MM.1S (cell line): ENCODE measurements at regions not wholly inside any gene's neighbourhood (a gene's known extent, or its start where the extent isn't known, plus 50 kb on each side); places are given as distances from the start of the nearest gene placed in this dataset.

Experiments
- DNase-seq: peaks from one replicate; pipeline ENCODE4 v3.0.0-alpha.2; 2015
- H2AFZ ChIP-seq: fragments of 300-600 bp; sonication (generic); 2 replicates; pipeline ENCODE4 v1.6.0; 2016; ENCODE audit warnings: antibody characterized with exemption, low read length
- H3F3A ChIP-seq: fragments of 300-600 bp; sonication (generic); 2 replicates; pipeline ENCODE4 v1.6.1; 2016; ENCODE audit warnings: mild to moderate bottlenecking, antibody characterized with exemption, low read length, moderate library complexity, mixed read lengths; ENCODE audit not compliant: insufficient read depth
- H3K27ac ChIP-seq: fragments of 300-600 bp; sonication (generic); 2 replicates; pipeline ENCODE4 v1.5.1; 2016; ENCODE audit warnings: mild to moderate bottlenecking, low read length
- H3K27me3 ChIP-seq: fragments of 300-600 bp; sonication (generic); replicated peaks from 2 replicates; pipeline ENCODE4 v1.6.0; 2016; ENCODE audit warnings: low read length; ENCODE audit not compliant: insufficient read depth
- H3K36me3 ChIP-seq: fragments of 300-600 bp; sonication (generic); replicated peaks from 2 replicates; pipeline ENCODE4 v1.6.1; 2016; ENCODE audit warnings: mild to moderate bottlenecking, low read length, mixed read lengths; ENCODE audit not compliant: insufficient read depth
- H3K4me1 ChIP-seq: fragments of 300-600 bp; sonication (generic); 2 replicates; pipeline ENCODE4 v1.6.1; 2016; ENCODE audit warnings: low read length, mixed read lengths
- H3K4me2 ChIP-seq: fragments of 300-600 bp; sonication (generic); 2 replicates; pipeline ENCODE4 v1.6.0; 2016; ENCODE audit warnings: low read depth, low read length
- H3K4me3 ChIP-seq: fragments of 300-600 bp; sonication (generic); 2 replicates; pipeline ENCODE4 v1.5.1; 2016; ENCODE audit warnings: low read length, mixed read lengths
- H3K79me2 ChIP-seq: fragments of 300-600 bp; sonication (generic); 2 replicates; pipeline ENCODE4 v1.6.1; 2016; ENCODE audit warnings: mixed run types, low read length, mixed read lengths
- H3K9ac ChIP-seq: fragments of 300-600 bp; sonication (generic); 2 replicates; pipeline ENCODE4 v1.6.1; 2016; ENCODE audit warnings: low read length, mixed read lengths
- H3K9me2 ChIP-seq: fragments of 300-600 bp; sonication (generic); replicated peaks from 2 replicates; pipeline ENCODE4 v1.6.1; 2016; ENCODE audit warnings: mild to moderate bottlenecking, low read length, mixed read lengths; ENCODE audit not compliant: insufficient read depth
- H3K9me3 ChIP-seq: fragments of 300-600 bp; sonication (generic); replicated peaks from 2 replicates; pipeline ENCODE4 v1.6.1; 2016; ENCODE audit warnings: mild to moderate bottlenecking, low read length, mixed read lengths; ENCODE audit not compliant: insufficient read depth
- H4K20me1 ChIP-seq: fragments of 300-600 bp; sonication (generic); 2 replicates; pipeline ENCODE4 v1.6.1; 2016; ENCODE audit warnings: mild to moderate bottlenecking, low read length, moderate library complexity, mixed read lengths; ENCODE audit not compliant: insufficient read depth
- EZH2 ChIP-seq: fragments of 300-600 bp; sonication (generic); optimal IDR thresholded peaks from 2 replicates; pipeline ENCODE3; 2017; ENCODE audit warnings: low read depth, mild to moderate bottlenecking, antibody characterized with exemption, low read length, mixed read lengths
- EZH2phosphoT487 ChIP-seq: fragments of 300-600 bp; sonication (generic); IDR thresholded peaks from 2 replicates; pipeline ENCODE4 v1.6.1; 2018; ENCODE audit warnings: antibody characterized with exemption, low read length
- TF ChIP-seq, protein P1 (sequence below): fragments of 300-600 bp; sonication (generic); IDR thresholded peaks from 2 replicates; pipeline ENCODE4 v1.5.1; 2016; ENCODE audit warnings: antibody characterized with exemption, low read length, mixed read lengths

DNA sequence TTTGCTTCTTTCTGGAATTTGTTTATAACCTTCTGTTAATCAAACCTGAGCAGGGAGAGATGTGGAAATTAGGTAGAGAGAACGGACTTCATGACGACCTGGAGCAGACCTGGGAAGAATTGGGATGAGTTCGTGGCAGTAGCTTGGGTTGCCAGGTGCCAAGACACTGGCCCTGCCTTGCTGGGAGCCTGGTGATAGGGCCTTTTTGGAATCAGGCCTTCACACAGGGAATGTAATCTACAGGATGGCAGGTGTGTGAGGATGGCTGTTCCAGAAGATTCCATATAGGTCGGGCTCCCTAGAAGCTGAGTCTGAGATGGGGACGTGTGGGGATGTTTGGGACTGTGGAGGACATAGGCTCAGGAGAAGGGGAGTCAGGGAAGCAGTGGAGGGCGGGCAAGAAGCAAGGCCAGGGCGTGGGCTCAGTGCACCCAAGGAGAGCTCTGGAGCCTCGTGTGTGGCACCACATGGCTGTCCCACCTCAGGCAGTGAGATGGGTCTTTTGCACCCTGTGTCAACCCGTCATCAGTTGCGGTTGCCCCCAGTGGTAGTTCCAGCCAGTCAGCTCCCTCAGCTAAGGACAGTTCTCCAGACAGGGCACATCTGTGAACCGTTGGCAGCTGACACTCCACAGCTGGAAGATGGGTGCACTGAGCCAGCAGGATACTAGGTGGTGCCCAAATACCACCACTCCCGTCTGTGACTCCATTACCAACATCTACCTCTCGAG is 395.9 kb downstream of the MATN1 start:
- Histone ChIP-seq H3K4me1 (no peaks in the 10 kb centered on the region), H4K20me1 (no peaks in the 10 kb centered on the region), H3K9me3 (no peaks in the 10 kb centered on the region), H3K36me3 (no peaks in the 10 kb centered on the region), H3K4me3 (no peak overlapping the region), H3K27ac (no peak overlapping the region), H3K9me2 (no peaks in the 10 kb centered on the region), H2AFZ (no peak overlapping the region), H3K9ac (no peak overlapping the region), H3K27me3 (peaks cover 96% of the 10 kb centered on the region), H3K79me2 (no peaks in the 10 kb centered on the region), H3K4me2 (no peak overlapping the region), H3F3A (no peaks in the 10 kb centered on the region)
- no peak for TF ChIP-seq EZH2phosphoT487
- TF ChIP-seq, protein P1, sequence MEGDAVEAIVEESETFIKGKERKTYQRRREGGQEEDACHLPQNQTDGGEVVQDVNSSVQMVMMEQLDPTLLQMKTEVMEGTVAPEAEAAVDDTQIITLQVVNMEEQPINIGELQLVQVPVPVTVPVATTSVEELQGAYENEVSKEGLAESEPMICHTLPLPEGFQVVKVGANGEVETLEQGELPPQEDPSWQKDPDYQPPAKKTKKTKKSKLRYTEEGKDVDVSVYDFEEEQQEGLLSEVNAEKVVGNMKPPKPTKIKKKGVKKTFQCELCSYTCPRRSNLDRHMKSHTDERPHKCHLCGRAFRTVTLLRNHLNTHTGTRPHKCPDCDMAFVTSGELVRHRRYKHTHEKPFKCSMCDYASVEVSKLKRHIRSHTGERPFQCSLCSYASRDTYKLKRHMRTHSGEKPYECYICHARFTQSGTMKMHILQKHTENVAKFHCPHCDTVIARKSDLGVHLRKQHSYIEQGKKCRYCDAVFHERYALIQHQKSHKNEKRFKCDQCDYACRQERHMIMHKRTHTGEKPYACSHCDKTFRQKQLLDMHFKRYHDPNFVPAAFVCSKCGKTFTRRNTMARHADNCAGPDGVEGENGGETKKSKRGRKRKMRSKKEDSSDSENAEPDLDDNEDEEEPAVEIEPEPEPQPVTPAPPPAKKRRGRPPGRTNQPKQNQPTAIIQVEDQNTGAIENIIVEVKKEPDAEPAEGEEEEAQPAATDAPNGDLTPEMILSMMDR: no peak
- no peak for DNase-seq

DNA sequence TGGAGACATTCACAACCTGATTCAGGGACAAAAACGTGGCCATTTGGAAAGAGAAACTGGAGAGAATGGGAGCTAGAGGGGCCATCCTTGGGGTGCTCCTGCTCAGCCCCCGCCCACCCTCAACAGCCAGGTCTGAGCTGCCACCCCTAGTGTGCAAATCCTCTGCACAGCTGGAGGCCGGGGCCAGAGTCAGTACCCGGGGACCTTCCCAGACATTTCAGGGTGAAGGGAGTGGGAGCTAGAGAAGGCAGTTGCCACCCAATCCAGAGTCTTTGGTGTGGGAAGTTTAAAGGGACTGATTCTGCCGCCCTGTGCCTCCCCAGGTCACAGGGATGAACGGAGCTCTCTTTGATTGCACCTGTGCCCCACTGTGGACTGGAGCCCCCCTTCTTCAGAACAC is 397.4 kb downstream of the MATN1 start:
- Histone ChIP-seq H3K9me3 (no peaks in the 10 kb centered on the region), H3K4me1 (no peaks in the 10 kb centered on the region)

DNA sequence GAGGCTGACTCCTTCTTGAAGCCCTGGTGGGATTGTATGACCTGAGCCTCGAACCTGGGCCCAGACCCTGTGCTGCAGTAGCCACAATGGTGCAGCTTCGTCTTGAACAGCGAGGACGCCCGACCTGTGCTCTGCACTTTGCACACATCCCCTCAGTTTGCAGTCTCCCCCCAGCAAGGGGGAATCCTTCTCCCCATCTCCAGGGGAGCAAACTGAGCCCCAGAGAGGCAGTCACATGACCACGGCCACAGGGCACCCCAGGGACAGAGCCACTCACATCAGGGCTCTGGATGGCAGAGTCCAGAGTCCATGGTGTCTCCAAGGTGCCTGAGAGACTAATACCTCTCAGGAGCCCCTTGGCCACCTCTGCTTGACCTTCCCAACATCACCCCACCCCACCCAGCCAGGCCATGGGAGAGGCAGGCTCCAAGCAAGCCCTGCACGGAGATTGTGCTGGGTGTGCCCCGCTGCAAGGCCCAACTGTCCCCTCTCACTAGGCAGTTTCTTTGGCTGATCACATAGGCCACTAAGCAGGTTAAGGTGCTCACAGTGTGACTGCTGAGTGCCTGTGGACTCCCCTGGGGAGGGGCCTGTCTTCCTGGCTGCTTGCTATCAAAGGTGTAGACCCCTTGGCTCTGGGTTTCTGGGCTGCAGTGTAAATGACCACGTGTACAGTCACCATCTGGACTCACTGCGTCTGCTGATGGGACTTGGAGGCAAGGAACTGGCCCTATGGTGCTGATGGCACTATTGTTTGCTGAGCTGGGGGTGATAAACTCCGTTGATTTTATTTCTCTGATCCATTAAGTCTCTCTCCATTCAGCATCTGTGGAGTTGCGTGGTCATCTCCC is 398.1 kb downstream of the MATN1 start:
- no peak overlapping the region for H3K9ac ChIP-seq
- H3K4me3 ChIP-seq: no peak overlapping the region
- no peak overlapping the region for H3K27ac ChIP-seq
- H2AFZ ChIP-seq: no peak overlapping the region
- H3K4me1 ChIP-seq: no peaks in the 10 kb centered on the region
- no peak overlapping the region for H3K4me2 ChIP-seq
- peaks cover 96% of the 10 kb centered on the region for H3K27me3 ChIP-seq
- no peaks in the 10 kb centered on the region for H3K9me2 ChIP-seq
- no peaks in the 10 kb centered on the region for H3K79me2 ChIP-seq
- no peaks in the 10 kb centered on the region for H4K20me1 ChIP-seq
- no peaks in the 10 kb centered on the region for H3F3A ChIP-seq
- H3K36me3 ChIP-seq: no peaks in the 10 kb centered on the region
- DNase-seq: no peak
- no peaks in the 10 kb centered on the region for H3K9me3 ChIP-seq
- TF ChIP-seq EZH2 (no peak), EZH2phosphoT487 (no peak)
- TF ChIP-seq, protein P1: no peak

More for the DNA sequence above, 397.4 kb downstream of the MATN1 start:
- Histone ChIP-seq H3K36me3 (no peaks in the 10 kb centered on the region), H2AFZ (no peak overlapping the region), H3K4me2 (no peak overlapping the region), H3K27ac (no peak overlapping the region), H3K9ac (no peak overlapping the region), H3K27me3 (peaks cover 96% of the 10 kb centered on the region), H3K4me3 (no peak overlapping the region), H3K9me2 (no peaks in the 10 kb centered on the region), H4K20me1 (no peaks in the 10 kb centered on the region), H3K79me2 (no peaks in the 10 kb centered on the region), H3F3A (no peaks in the 10 kb centered on the region)
- TF ChIP-seq EZH2: no peak
- no peak for TF ChIP-seq EZH2phosphoT487
- TF ChIP-seq, protein P1: no peak
- no peak for DNase-seq
